ENCODE measurements at regions not wholly inside any gene's neighbourhood (a gene's known extent, or its start where the extent isn't known, plus 50 kb on each side); places are given as distances from the start of the nearest gene placed in this dataset.

DNA sequence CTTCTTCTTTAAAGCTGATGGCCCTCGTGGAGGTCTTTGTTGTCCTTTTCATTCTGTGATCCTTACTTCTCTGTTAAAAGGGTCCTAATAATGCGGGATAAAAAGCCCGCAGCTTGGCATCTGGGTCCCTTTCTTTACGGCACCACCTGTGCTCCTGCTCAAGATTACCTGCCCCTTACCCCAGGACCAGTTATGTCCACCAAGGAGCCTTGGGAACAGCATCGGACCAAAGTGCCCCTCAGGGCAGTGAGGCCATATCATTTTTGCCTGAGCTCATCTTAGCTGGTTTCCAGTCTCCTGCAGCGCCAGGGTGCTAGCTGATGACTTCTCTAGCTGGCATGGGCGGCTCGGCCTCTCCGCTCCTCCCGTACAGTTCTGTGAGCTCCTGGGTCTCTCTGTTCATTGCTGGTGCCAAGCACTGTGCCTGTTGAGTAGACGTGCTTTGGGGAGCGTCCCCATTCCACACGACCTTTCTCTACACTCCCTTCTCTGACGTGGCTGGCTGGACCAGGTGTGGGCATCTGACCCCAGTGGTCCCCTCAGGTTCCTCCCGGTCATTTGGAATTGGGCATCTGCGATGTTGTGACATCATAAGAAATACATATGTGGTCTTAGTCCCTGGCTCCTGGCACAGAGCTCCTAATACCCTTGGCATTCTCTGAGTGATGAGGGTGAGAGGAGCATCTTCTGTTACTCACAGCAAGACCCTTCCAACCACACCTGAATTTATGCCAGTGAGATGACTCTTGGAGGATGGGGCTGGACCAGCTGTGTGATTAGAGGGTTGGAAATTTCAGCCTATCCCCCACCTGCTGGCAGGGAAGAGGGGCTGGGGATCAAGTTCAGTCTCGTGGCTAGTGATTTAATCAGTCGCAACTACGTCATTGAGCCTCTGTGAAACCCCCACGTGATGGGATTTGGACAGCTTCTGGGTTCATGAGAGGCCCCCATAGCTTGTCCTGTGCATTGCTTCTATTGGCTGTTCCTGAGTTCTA, 134.2 kb upstream of the HS6ST1 start:
- H3K9ac ChIP-seq (replicated peaks; ENCODE audit: extremely low read depth, insufficient read depth, low read length) = no peak overlapping the region
- H3K79me2 ChIP-seq (ENCODE audit: control insufficient read depth, insufficient read depth, low read length) = no peaks in the 10 kb centered on the region
- H3K9me1 ChIP-seq (replicated peaks; ENCODE audit: control insufficient read depth, extremely low read depth, insufficient read depth, low read length) = no peaks in the 10 kb centered on the region
- H3K4me2 ChIP-seq (ENCODE audit: insufficient read depth, low read length) = no peak overlapping the region
- no peaks in the 10 kb centered on the region for H3K9me3 ChIP-seq (replicated peaks; ENCODE audit: control insufficient read depth, insufficient read depth, low read length)
- ChIA-PET POLR2A (no interaction called here), CTCF (no interaction called here)
- TF ChIP-seq JUN (IDR thresholded peaks at IDR 0.05; ENCODE audit: borderline replicate concordance, insufficient read depth, insufficient read length, low read depth) = no peak
- TF ChIP-seq, protein P1, sequence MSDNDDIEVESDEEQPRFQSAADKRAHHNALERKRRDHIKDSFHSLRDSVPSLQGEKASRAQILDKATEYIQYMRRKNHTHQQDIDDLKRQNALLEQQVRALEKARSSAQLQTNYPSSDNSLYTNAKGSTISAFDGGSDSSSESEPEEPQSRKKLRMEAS (IDR thresholded peaks at IDR 0.05; ENCODE audit: insufficient read depth, insufficient read length) = no peak
- TF ChIP-seq MYC (IDR thresholded peaks at IDR 0.05; ENCODE audit: low read depth, low read length) = no peak
- no peak for TF ChIP-seq POLR2AphosphoS5 (IDR thresholded peaks at IDR 0.05; ENCODE audit: insufficient read depth, low read depth, low read length)
- no peak for TF ChIP-seq FOS (IDR thresholded peaks at IDR 0.05; ENCODE audit: borderline replicate concordance, insufficient read depth, low read length)
- no peak for TF ChIP-seq EZH2 (IDR thresholded peaks at IDR 0.05; ENCODE audit: borderline replicate concordance, low read depth, low read length, severe bottlenecking)
- no peak for TF ChIP-seq POLR2A (IDR thresholded peaks at IDR 0.05; ENCODE audit: low read depth, low read length)
- no peak for TF ChIP-seq CTCF (IDR thresholded peaks at IDR 0.05; ENCODE audit: extremely low read depth in 1 of 2, insufficient read depth in 1 of 2, low read depth in 1 of 2, low read length in 2 of 2)
- no peak for TF ChIP-seq GATA2 (IDR thresholded peaks at IDR 0.05; ENCODE audit: insufficient read depth, insufficient read length, low read depth, low read length)
- no peak overlapping the region for H3K27ac ChIP-seq (ENCODE audit: insufficient read depth, low read depth, low read length)
- no TSS peak for BruUV-seq (replicated peaks)
- H3K4me3 ChIP-seq (replicated peaks in 1 of 3; ENCODE audit: insufficient read depth in 1 of 3, low read depth in 1 of 3, low read length in 3 of 3) = no peak overlapping the region
- H4K20me1 ChIP-seq (replicated peaks; ENCODE audit: control insufficient read depth, extremely low read depth, insufficient read depth, low read length) = no peaks in the 10 kb centered on the region
- DNase-seq (ENCODE audit: low read depth, low spot score) = no peak
- no peaks in the 10 kb centered on the region for H3K36me3 ChIP-seq (ENCODE audit: control insufficient read depth in 2 of 2, extremely low read depth in 1 of 2, insufficient read depth in 2 of 2, low read length in 2 of 2)
- no peaks in the 10 kb centered on the region for H3K4me1 ChIP-seq (ENCODE audit: control insufficient read depth, extremely low read depth, insufficient read depth, low read length)
- dilution Hi-C loops (cut with MboI; ENCODE audit: extremely low pct_ligation_motif_present, low sequenced_read_pairs) (no loop called here), intact Hi-C loops (cut with micrococcal nuclease) (no loop called here)
- H2AFZ ChIP-seq (ENCODE audit: low read depth, low read length) = no peak overlapping the region
- no peaks in the 10 kb centered on the region for H3K27me3 ChIP-seq (ENCODE audit: control insufficient read depth in 2 of 2, insufficient read depth in 2 of 2, low read length in 2 of 2)
- FAIRE-seq = no peak
